GM12864 (cell line): ENCODE measurements at regions not wholly inside any gene's neighbourhood (a gene's known extent, or its start where the extent isn't known, plus 50 kb on each side); places are given as distances from the start of the nearest gene placed in this dataset.

Experiments used
- DNase-seq: peaks from one replicate; pipeline ENCODE4 v3.0.0-alpha.2; 2011; ENCODE audit warnings: low read depth
- H3K4me3 ChIP-seq: 2 replicates; pipeline ENCODE4 v1.5.1; 2011; ENCODE audit warnings: mild to moderate bottlenecking, low read depth, low read length, control low read depth
- TF ChIP-seq, protein P1 (sequence below): IDR thresholded peaks from 2 replicates; pipeline ENCODE4 v1.5.1; 2011; ENCODE audit warnings: low read depth, mild to moderate bottlenecking, moderate library complexity, low read length, control low read depth, inconsistent platforms; ENCODE audit errors: missing control alignments

DNA sequence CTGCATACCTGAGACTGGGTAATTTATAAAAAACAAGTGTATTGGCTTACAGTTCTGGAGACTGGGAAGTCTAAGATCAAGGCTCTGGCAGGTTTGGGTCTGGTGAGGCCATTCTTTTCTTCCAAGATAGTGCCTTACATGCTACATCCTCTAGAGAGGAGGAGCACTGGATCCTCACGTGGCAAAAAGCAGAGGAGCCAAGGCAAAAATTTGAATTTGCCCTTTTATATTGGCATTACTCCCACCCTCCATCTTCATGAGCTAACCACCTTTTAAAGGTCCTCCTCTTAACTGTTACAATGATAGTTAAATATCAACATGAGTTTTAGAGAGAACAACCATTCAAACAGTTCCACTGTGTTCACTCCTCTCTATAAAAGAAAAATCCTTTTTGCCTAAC is 286.3 kb upstream of the SEL1L start:
- no peak overlapping the region for H3K4me3 ChIP-seq
- DNase-seq = no peak
- TF ChIP-seq, protein P1, sequence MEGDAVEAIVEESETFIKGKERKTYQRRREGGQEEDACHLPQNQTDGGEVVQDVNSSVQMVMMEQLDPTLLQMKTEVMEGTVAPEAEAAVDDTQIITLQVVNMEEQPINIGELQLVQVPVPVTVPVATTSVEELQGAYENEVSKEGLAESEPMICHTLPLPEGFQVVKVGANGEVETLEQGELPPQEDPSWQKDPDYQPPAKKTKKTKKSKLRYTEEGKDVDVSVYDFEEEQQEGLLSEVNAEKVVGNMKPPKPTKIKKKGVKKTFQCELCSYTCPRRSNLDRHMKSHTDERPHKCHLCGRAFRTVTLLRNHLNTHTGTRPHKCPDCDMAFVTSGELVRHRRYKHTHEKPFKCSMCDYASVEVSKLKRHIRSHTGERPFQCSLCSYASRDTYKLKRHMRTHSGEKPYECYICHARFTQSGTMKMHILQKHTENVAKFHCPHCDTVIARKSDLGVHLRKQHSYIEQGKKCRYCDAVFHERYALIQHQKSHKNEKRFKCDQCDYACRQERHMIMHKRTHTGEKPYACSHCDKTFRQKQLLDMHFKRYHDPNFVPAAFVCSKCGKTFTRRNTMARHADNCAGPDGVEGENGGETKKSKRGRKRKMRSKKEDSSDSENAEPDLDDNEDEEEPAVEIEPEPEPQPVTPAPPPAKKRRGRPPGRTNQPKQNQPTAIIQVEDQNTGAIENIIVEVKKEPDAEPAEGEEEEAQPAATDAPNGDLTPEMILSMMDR = no peak

DNA sequence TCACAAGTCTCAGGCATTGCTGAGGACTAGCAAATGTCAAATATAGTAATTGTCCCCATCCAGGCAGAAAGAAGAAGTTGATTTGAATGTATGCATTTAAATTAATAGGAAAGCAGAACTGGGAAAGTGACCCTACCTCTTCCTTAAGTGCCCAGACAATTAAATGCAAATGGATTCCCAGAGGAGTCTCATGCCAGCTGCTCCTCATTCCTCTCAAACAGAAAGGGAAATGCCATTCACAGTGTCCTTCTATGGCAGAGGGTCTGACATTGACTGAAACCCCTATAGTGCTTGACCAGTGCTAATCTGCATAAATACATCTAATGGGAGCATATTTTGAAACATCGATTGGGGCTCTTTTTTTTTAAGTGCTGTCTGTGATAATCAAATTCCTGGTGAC is 292.4 kb upstream of the SEL1L start:
- DNase-seq = no peak
- TF ChIP-seq, protein P1 = no peak
- H3K4me3 ChIP-seq = no peak overlapping the region

DNA sequence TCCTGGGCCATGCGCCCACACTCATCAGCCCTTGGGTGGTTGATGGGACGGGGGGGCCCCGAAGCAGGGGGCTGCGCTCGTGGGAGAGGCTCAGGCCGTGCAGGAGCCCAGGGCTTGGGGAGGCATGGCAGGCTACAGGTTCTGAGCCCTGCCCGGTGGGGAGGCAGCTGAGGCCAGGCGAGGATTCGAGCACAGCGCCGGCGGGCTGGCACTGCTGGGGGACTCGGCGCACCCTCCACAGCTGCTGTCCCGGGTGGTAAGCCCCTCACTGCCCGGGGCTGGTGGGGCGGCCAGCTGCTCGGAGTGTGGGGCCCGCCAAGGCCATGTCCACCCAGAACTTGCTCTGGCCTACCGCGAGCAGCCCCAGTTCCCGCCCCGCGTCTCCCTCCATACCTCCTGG is 295.8 kb upstream of the SEL1L start:
- DNase-seq = no peak
- no peak overlapping the region for H3K4me3 ChIP-seq
- TF ChIP-seq, protein P1 = no peak

DNA sequence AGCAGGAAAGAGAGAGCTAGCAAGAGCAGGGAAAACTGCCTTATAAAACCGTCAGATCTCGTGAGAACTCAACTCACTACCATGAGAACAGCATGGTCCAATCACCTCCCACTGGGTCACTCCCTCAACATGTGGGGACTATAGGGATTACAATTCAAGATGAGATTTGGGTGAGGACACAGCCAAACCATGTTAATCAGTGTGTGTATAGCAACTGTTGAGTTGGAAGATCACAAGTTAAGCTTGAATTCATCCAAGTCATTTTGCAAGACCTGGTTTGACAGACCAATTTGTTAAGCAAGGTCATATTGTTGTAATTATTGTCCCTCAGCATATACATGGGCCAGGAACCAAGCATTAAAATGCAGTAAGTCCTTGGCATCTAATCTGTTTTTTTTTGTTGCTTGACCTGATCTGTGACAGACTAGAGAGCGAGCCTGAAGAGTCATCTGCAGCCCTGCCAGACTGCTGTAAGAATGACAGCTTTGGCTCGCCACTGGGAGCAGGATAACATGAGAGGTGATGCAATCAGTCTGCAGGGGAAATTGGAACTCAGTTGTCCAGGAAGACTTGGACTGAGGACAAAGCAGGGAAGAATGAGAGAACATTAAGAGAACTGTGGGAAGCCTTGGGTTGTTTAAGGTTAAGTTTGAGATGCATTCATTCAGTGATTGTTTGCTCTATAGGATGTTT is 297.6 kb upstream of the SEL1L start:
- DNase-seq = no peak
- TF ChIP-seq, protein P1 = no peak
- H3K4me3 ChIP-seq = no peak overlapping the region

DNA sequence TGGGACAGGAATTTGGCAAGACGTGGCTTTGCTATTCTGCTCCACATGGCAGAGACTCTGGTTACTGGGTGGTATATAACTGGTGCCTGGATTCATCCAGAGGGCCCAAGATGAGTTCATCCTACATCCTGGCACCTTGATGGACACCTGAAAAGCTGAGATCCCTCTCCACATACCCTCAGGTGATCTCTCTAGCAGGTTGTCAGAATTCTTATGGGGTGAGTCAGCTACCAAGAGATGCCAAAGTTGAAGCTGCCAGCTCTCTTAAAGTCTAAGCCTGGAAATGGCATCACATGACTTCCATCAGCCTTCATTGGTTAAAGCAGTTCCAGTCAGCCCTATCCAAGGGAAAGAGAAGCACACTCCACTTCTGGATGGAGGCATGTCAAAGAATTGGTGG is 300.7 kb upstream of the SEL1L start:
- TF ChIP-seq, protein P1 = no peak
- no peak overlapping the region for H3K4me3 ChIP-seq
- DNase-seq = no peak

DNA sequence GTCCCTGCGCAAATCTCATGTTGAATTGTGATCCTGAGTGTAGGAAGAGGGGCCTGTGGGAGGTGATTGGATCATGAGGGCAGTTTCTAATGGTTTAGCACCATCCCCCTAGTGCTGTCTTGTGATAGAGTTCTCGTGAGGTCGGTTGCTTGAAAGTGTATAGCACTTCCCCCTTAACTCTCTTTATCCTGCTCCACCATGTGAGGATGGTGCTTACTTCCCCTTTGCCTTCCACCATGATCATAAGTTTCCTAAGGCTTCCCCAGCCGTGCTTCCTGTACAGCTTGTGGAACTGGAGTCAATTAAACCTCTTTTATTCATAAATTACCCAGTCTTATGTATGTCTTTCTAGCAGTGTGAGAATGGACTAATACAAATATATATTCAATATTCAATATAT is 303.7 kb upstream of the SEL1L start:
- DNase-seq = no peak
- TF ChIP-seq, protein P1 = no peak
- no peak overlapping the region for H3K4me3 ChIP-seq

DNA sequence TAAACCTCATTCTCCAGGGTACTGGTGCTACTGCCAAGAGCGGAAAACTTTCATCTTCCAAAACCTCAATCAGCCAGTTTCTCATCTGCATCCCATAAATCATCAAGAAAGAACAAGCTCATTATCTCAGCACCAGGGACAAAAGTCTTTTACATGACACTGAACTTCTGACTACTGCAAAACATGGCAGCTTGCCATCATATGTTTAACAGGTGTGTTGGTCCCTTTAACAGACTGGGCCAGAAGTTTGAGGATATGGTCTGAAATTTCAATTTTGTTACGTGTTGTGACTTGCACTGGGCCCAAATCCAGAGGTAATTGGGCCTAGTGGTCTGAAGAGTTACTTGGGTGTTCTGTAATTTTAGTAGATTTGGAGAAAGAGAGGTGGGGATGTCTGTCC is 305.4 kb upstream of the SEL1L start:
- TF ChIP-seq, protein P1 = no peak
- DNase-seq = no peak
- H3K4me3 ChIP-seq = no peak overlapping the region
